Fibroblast of lung (primary cell): ENCODE measurements at regions not wholly inside any gene's neighbourhood (a gene's known extent, or its start where the extent isn't known, plus 50 kb on each side); places are given as distances from the start of the nearest gene placed in this dataset.

Experiments used
- EZH2 ChIP-seq: IDR thresholded peaks from 2 replicates; pipeline ENCODE4 v1.5.1; 2012; ENCODE audit warnings: low read length, control low read depth, mild to moderate bottlenecking; ENCODE audit errors: missing control alignments
- TF ChIP-seq, protein P1 (sequence below), 2 donors: IDR thresholded peaks in 1 of 2; conservative IDR thresholded peaks in 1 of 2; 1 replicate in 1 of 2; 2 replicates in 1 of 2; pipeline ENCODE4 v1.5.1; 2011 to 2012; ENCODE audit warnings: low read length in 2 of 2, control low read depth in 1 of 2, inconsistent platforms in 1 of 2, low read depth in 1 of 2, mild to moderate bottlenecking in 1 of 2

DNA sequence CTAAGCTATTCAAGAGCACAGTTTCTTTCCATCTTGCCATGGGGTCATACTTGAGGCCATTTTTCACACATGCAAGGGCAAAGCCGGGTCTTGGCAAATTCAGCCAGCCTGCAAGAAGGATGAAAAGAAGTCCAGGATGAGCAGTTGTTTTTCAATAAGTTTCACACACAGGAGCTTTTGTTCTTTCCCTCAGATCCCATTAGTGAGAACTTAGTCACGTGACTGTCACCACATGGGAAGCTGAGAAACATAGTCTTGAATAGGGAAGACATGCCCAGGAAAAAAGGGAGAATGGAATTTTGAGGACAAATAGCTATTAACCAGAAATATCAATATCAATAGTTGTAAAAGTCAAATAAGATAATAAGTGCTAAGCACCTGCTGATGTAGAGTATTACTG, 137.7 kb downstream of the AHR start:
- TF ChIP-seq, protein P1, sequence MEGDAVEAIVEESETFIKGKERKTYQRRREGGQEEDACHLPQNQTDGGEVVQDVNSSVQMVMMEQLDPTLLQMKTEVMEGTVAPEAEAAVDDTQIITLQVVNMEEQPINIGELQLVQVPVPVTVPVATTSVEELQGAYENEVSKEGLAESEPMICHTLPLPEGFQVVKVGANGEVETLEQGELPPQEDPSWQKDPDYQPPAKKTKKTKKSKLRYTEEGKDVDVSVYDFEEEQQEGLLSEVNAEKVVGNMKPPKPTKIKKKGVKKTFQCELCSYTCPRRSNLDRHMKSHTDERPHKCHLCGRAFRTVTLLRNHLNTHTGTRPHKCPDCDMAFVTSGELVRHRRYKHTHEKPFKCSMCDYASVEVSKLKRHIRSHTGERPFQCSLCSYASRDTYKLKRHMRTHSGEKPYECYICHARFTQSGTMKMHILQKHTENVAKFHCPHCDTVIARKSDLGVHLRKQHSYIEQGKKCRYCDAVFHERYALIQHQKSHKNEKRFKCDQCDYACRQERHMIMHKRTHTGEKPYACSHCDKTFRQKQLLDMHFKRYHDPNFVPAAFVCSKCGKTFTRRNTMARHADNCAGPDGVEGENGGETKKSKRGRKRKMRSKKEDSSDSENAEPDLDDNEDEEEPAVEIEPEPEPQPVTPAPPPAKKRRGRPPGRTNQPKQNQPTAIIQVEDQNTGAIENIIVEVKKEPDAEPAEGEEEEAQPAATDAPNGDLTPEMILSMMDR (conservative IDR thresholded peaks at IDR 0.05 in 1 of 2, IDR thresholded peaks at IDR 0.05 in 1 of 2; ENCODE audit: low read depth in 1 of 2, low read length in 2 of 2) = no peak
- TF ChIP-seq EZH2 = no peak
